CD4-positive, alpha-beta T cell (primary cell): ENCODE measurements at regions not wholly inside any gene's neighbourhood (a gene's known extent, or its start where the extent isn't known, plus 50 kb on each side); places are given as distances from the start of the nearest gene placed in this dataset.

Experiments
- ATAC-seq: fragments of 200-7000 bp; cut with Tn5 transposase; one replicate; pipeline ENCODE4 v1.10.0; 2022; ENCODE audit warnings: mild to moderate bottlenecking; ENCODE audit not compliant: poor library complexity
- CTCF ChIA-PET: fragments of 350-600 bp; sonication (Branson Sonifier 250); formaldehyde crosslinking; loops from one replicate; lab custom pipeline; 2021; ENCODE audit warnings: antibody characterized with exemption, inconsistent platforms; lab: Charles Lee
- POLR2A ChIA-PET: fragments of 350-600 bp; sonication (Branson Sonifier 250); formaldehyde crosslinking; loops from one replicate; lab custom pipeline; 2021; ENCODE audit warnings: antibody characterized with exemption, inconsistent platforms; lab: Charles Lee
- DNase-seq, 14 experiments: peaks; one replicate each; pipeline ENCODE4 v3.0.0-alpha.2; 2013 to 2020; ENCODE audit warnings: mixed read lengths in 2 of 14
- H3K27ac ChIP-seq, 2 donors: one replicate each; pipeline versions ENCODE4 v1.5.1 to v1.7.0; 2013; ENCODE audit warnings: low read length in 2 of 2, low read depth in 1 of 2, mild to moderate bottlenecking in 1 of 2
- H3K27me3 ChIP-seq, 2 experiments: 1 replicate in 1 of 2; 2 replicates in 1 of 2; pipeline versions ENCODE4 v1.6.1 to v1.7.0; 2013; ENCODE audit warnings: low read length in 2 of 2, control low read depth in 1 of 2, mild to moderate bottlenecking in 1 of 2, moderate library complexity in 1 of 2; ENCODE audit not compliant: insufficient read depth in 2 of 2, control insufficient read depth in 1 of 2
- H3K36me3 ChIP-seq: one replicate; pipeline ENCODE4 v1.6.1; 2013; ENCODE audit warnings: low read length, control low read depth; ENCODE audit not compliant: insufficient read depth
- H3K4me1 ChIP-seq: one replicate; pipeline ENCODE4 v1.6.1; 2013; ENCODE audit warnings: low read length, control low read depth; ENCODE audit not compliant: insufficient read depth
- H3K4me3 ChIP-seq: one replicate; pipeline ENCODE4 v1.5.1; 2013; ENCODE audit warnings: mild to moderate bottlenecking, low read length, moderate library complexity
- H3K9me3 ChIP-seq, 2 experiments: 1 replicate in 1 of 2; 2 replicates in 1 of 2; pipeline versions ENCODE4 v1.6.1 to v1.7.0; 2013; ENCODE audit warnings: low read length in 2 of 2, mild to moderate bottlenecking in 2 of 2, control low read depth in 1 of 2, moderate library complexity in 1 of 2; ENCODE audit not compliant: control insufficient read depth in 1 of 2, insufficient read depth in 1 of 2
- H3K27ac Mint-ChIP-seq: one replicate; pipeline ENCODE4 v1.8.0; 2020; ENCODE audit warnings: mixed read lengths
- H3K27me3 Mint-ChIP-seq: one replicate; pipeline ENCODE4 v1.8.0; 2021; ENCODE audit warnings: mixed read lengths
- H3K36me3 Mint-ChIP-seq: one replicate; pipeline ENCODE4 v1.8.0; 2021; ENCODE audit warnings: low read depth, mixed read lengths
- H3K4me1 Mint-ChIP-seq: one replicate; pipeline ENCODE4 v1.8.0; 2021; ENCODE audit warnings: low read depth, mixed read lengths
- H3K4me3 Mint-ChIP-seq: one replicate; pipeline ENCODE4 v1.8.0; 2020; ENCODE audit warnings: mild to moderate bottlenecking, mixed read lengths
- H3K9me3 Mint-ChIP-seq: one replicate; pipeline ENCODE4 v1.8.0; 2020; ENCODE audit warnings: mixed read lengths
- intact Hi-C, 2 experiments: fragments of 100-400 bp; cut with DNase I in 1 of 2; cut with micrococcal nuclease in 1 of 2; formaldehyde crosslinking; loops; one replicate each; pipeline versions ENCODE4 v1.15.1 to v1.9.0; 2023 to 2025; cut with DNase I, micrococcal nuclease
- TF ChIP-seq, protein P1 (sequence below): fragments of 200-600 bp; IDR thresholded peaks from one replicate; pipeline ENCODE4 v1.8.0; 2022; ENCODE audit warnings: antibody characterized with exemption, mild to moderate bottlenecking

DNA sequence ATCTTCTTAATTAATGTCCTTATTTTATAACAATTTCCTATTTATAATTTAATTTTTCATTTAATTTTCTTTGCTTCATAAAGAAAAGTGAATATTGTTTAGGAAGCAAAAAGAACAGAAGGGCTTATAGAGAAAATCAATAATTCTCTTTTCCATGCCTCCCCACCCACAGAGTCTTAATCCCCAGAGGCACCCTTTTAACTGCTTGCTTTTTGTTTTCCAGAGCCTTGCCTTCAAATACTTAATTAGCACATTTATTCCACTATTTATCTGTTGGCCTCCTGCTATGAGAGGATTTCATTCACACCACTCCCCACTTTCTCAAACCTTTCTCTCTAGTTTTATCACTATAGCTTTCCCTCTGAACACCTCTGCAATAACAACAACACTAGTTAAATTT is 373.6 kb downstream of the MBD2 start:
- peaks cover 5% of the 10 kb centered on the region for H3K27me3 Mint-ChIP-seq
- Histone ChIP-seq H3K27me3 (no peaks in the 10 kb centered on the region), H3K4me3 (no peak overlapping the region), H3K9me3 (no peaks in the 10 kb centered on the region), H3K27ac (no peak overlapping the region), H3K4me1 (no peaks in the 10 kb centered on the region), H3K36me3 (no peaks in the 10 kb centered on the region)
- ATAC-seq (no peak), DNase-seq (no peak)
- no peak overlapping the region for H3K27ac Mint-ChIP-seq
- no peaks in the 10 kb centered on the region for H3K9me3 Mint-ChIP-seq
- POLR2A ChIA-PET = no interaction called here
- TF ChIP-seq, protein P1, sequence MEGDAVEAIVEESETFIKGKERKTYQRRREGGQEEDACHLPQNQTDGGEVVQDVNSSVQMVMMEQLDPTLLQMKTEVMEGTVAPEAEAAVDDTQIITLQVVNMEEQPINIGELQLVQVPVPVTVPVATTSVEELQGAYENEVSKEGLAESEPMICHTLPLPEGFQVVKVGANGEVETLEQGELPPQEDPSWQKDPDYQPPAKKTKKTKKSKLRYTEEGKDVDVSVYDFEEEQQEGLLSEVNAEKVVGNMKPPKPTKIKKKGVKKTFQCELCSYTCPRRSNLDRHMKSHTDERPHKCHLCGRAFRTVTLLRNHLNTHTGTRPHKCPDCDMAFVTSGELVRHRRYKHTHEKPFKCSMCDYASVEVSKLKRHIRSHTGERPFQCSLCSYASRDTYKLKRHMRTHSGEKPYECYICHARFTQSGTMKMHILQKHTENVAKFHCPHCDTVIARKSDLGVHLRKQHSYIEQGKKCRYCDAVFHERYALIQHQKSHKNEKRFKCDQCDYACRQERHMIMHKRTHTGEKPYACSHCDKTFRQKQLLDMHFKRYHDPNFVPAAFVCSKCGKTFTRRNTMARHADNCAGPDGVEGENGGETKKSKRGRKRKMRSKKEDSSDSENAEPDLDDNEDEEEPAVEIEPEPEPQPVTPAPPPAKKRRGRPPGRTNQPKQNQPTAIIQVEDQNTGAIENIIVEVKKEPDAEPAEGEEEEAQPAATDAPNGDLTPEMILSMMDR = no peak
- no peaks in the 10 kb centered on the region for H3K4me1 Mint-ChIP-seq
- intact Hi-C loops = no loop called here
- no peaks in the 10 kb centered on the region for H3K36me3 Mint-ChIP-seq
- no peak overlapping the region for H3K4me3 Mint-ChIP-seq
- CTCF ChIA-PET = no interaction called here

DNA sequence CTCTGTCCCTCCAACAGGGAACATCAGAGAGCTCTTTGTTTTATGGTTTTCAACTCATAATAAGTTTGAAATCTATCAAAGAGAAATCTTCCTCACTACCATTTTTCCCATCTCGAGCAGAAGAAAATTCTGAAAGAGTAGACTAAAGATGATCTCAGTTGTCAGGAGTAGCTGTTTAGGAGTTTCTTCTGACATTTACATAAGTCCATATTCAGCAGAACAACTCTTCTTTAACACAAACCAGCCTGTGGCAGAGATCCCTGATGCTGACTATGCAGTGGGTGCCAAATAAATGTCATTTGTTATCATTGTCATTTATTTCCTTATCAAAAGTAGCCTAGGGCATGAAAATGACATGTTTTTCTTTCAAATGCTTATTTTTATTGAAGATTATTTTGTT is 380.7 kb downstream of the MBD2 start:
- H3K27ac ChIP-seq = no peak overlapping the region
- H3K9me3 Mint-ChIP-seq = no peaks in the 10 kb centered on the region
- no peak overlapping the region for H3K4me3 Mint-ChIP-seq
- H3K4me3 ChIP-seq = no peak overlapping the region
- intact Hi-C loops = no loop called here
- TF ChIP-seq, protein P1 = no peak
- H3K36me3 Mint-ChIP-seq = no peaks in the 10 kb centered on the region
- no peaks in the 10 kb centered on the region for H3K27me3 Mint-ChIP-seq
- no peaks in the 10 kb centered on the region for H3K4me1 Mint-ChIP-seq
- CTCF ChIA-PET = no interaction called here
- POLR2A ChIA-PET = no interaction called here
- H3K36me3 ChIP-seq = no peaks in the 10 kb centered on the region
- no peaks in the 10 kb centered on the region for H3K27me3 ChIP-seq
- DNase-seq = no peak
- H3K9me3 ChIP-seq = peaks cover 0 to 4% of the 10 kb centered on the region in 2 experiments
- no peak overlapping the region for H3K27ac Mint-ChIP-seq
- ATAC-seq = no peak
- H3K4me1 ChIP-seq = no peaks in the 10 kb centered on the region

DNA sequence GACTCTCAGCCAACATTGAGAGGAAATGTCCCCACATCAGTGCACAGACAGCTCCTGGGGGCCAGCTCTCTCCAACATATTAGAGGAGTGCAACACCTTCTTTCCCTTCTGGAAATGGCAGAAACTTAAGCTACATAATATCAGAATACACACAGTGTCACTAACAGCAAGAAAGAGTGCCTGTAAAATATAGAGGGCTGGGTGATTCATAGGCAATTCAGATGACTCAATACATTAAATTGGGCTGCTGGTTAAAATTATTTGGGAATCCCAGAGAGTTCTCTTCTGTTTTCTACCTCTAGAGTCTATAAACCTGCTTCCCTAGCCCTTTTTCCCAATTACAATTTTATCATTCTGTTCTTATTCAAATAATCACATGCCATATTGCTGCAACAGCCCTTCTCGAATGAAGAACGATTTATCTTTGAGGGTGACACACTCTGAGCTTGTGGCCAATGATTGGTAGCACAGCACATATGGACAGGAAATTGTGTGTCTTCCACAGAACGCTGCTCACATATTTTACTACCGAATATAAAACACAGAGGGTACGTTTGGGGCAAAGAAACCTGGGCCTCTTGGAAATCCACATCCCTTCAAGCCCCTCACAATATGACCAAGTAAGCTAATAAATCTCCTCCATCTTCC is 381.2 kb downstream of the MBD2 start:
- H3K4me3 ChIP-seq = no peak overlapping the region
- no peak overlapping the region for H3K27ac ChIP-seq
- H3K4me1 ChIP-seq = no peaks in the 10 kb centered on the region
- ATAC-seq (no peak), DNase-seq (no peak)
- Mint-ChIP-seq H3K36me3 (no peaks in the 10 kb centered on the region), H3K4me1 (no peaks in the 10 kb centered on the region), H3K9me3 (no peaks in the 10 kb centered on the region), H3K27me3 (no peaks in the 10 kb centered on the region), H3K4me3 (no peak overlapping the region), H3K27ac (no peak overlapping the region)
- ChIA-PET CTCF (no interaction called here), POLR2A (no interaction called here)
- TF ChIP-seq, protein P1 = no peak
- intact Hi-C loops = no loop called here
- no peaks in the 10 kb centered on the region for H3K27me3 ChIP-seq
- H3K9me3 ChIP-seq = peaks cover 0 to 4% of the 10 kb centered on the region in 2 experiments
- no peaks in the 10 kb centered on the region for H3K36me3 ChIP-seq
